BJ (cell line): ENCODE measurements at regions not wholly inside any gene's neighbourhood (a gene's known extent, or its start where the extent isn't known, plus 50 kb on each side); places are given as distances from the start of the nearest gene placed in this dataset.

Experiments used
- CTCF ChIA-PET: fragments of 350-600 bp; formaldehyde crosslinking; extraction: SDS; loops from one replicate; lab custom pipeline; 2021; ENCODE audit warnings: antibody characterized with exemption, inconsistent platforms; lab: Yijun Ruan, JAX
- POLR2A ChIA-PET: fragments of 300-600 bp; sonication (Branson Sonifier 250); formaldehyde crosslinking; extraction: SDS; loops from one replicate; lab custom pipeline; 2021; ENCODE audit warnings: antibody characterized with exemption; lab: Charles Lee
- DNase-seq: peaks from one replicate; pipeline ENCODE4 v3.0.0-alpha.2; 2011; ENCODE audit warnings: low read depth
- H3K27me3 ChIP-seq: 2 replicates; pipeline ENCODE4 v1.6.0; 2011; ENCODE audit warnings: low read length; ENCODE audit not compliant: control insufficient read depth, insufficient read depth
- H3K36me3 ChIP-seq: 2 replicates; pipeline ENCODE4 v1.5.1; 2011; ENCODE audit warnings: low read length; ENCODE audit not compliant: control insufficient read depth, insufficient read depth
- H3K4me3 ChIP-seq: 2 replicates; pipeline ENCODE4 v1.5.1; 2011; ENCODE audit warnings: low read depth, mild to moderate bottlenecking, control low read depth, low read length
- TF ChIP-seq, protein P1 (sequence below): IDR thresholded peaks from 2 replicates; pipeline ENCODE4 v1.5.1; 2011; ENCODE audit warnings: low read depth, mild to moderate bottlenecking, control low read depth, inconsistent platforms, low read length, moderate library complexity; ENCODE audit not compliant: insufficient read depth

DNA sequence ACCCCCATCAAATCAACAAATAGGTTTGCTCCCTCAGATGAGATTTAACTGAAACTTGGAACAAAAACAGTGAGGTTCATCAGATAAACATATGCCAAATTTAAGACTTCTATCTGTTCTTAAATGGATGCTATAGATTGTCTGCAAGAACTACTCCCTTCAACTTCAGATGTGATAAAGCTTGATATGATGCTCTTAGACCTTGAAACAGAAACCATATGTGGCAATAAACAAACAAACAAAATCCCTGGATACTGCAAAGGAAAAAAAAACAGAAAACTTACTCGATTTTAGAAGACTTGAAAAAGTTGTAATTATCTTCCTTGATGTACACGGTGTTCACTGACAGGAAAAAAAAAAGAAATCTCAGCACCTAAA lies 286.1 kb upstream of the USP25 start:
- POLR2A ChIA-PET: no interaction called here
- CTCF ChIA-PET: no interaction called here
- H3K4me3 ChIP-seq: no peak overlapping the region
- H3K27me3 ChIP-seq: no peaks in the 10 kb centered on the region
- DNase-seq: no peak
- TF ChIP-seq, protein P1, sequence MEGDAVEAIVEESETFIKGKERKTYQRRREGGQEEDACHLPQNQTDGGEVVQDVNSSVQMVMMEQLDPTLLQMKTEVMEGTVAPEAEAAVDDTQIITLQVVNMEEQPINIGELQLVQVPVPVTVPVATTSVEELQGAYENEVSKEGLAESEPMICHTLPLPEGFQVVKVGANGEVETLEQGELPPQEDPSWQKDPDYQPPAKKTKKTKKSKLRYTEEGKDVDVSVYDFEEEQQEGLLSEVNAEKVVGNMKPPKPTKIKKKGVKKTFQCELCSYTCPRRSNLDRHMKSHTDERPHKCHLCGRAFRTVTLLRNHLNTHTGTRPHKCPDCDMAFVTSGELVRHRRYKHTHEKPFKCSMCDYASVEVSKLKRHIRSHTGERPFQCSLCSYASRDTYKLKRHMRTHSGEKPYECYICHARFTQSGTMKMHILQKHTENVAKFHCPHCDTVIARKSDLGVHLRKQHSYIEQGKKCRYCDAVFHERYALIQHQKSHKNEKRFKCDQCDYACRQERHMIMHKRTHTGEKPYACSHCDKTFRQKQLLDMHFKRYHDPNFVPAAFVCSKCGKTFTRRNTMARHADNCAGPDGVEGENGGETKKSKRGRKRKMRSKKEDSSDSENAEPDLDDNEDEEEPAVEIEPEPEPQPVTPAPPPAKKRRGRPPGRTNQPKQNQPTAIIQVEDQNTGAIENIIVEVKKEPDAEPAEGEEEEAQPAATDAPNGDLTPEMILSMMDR: no peak
- no peaks in the 10 kb centered on the region for H3K36me3 ChIP-seq

DNA sequence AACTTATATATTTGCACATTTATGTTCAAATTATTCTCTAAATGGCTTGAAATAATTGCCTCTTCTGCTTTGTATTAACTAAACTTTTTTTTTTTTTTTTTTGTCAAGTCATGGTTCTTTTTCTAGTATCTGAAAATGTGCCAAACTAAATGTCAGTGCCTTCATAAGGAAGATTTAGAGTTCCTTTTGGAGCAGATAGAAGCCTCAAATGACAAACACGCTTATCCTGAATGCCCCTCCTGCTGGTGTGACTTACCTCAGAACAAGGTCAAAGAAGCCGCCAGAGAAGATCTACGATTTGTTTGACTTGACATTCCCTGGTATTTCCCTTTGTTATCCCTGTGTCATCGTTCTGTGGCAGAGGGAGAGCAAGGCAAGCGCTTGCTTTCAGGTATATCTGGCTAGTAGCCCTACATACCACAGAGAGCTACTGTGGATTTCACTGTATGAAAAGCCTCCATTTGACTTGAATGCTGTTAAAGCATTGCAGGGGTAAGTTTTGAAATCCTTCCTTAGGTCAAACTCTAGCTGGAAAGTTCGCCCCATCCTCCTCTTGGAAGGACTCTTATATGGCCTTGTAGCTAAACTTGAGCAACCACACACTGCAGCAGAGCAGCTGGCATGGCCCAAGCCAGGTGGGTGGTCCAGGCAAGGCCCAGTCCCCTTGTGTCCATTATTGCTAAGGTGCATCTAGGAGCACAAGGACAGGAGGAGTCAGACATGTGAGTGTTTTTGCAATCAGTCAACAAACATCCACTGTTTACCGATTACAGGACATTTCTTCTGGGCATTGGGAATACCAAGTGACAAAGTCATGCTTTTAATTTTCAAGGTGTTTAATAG lies 285.4 kb upstream of the USP25 start:
- ChIA-PET CTCF (interaction anchor here (0.6 kb wide), 1 partner anchor 563 kb away, joined by 3 read pairs; no protein-coding TSS in a partner anchor), POLR2A (no interaction called here)
- TF ChIP-seq, protein P1: no peak
- Histone ChIP-seq H3K36me3 (no peaks in the 10 kb centered on the region), H3K4me3 (no peak overlapping the region), H3K27me3 (no peaks in the 10 kb centered on the region)
- no peak for DNase-seq

DNA sequence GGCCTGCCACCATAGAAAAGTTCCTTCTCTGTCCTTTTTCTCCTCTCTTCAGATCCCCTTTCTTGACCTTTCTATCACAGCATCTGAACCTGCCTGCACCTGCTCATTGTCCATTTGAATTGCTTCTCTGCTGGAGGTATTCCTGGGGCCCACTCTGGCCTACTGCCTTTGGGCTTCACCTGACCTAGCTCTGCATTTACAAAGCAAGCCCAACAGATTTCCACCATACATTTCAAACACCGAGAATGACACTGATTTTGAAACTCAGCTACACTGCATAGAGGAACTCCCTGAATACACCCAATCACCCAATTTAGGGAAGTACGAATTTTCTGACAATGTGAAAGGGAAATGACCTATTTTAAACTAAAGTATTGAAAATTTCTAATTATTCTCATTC lies 284.5 kb upstream of the USP25 start:
- Histone ChIP-seq H3K36me3 (no peaks in the 10 kb centered on the region), H3K27me3 (no peaks in the 10 kb centered on the region), H3K4me3 (no peak overlapping the region)
- ChIA-PET CTCF (no interaction called here), POLR2A (no interaction called here)
- TF ChIP-seq, protein P1: no peak
- no peak for DNase-seq

DNA sequence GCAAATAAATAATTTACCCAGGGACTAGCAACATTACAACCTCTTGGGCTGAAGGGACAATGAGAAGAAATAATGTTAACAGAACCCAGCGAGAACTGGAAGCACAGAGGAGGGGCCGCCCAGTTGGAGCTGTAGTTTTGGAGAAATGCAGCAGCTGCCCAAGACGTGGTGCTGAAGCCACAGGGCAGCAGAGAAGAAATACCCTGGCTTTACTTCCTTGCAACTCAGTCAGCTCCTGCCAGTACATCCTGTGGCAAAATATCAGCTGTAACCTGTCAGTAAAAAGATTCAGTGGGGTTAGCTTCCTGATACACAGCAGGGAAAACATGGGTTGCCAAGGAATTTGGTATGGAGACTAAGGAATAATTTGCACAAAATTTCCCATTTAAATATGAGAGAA lies 283.6 kb upstream of the USP25 start:
- H3K36me3 ChIP-seq: no peaks in the 10 kb centered on the region
- CTCF ChIA-PET: no interaction called here
- POLR2A ChIA-PET: no interaction called here
- no peak for DNase-seq
- no peaks in the 10 kb centered on the region for H3K27me3 ChIP-seq
- no peak overlapping the region for H3K4me3 ChIP-seq
- TF ChIP-seq, protein P1: no peak

DNA sequence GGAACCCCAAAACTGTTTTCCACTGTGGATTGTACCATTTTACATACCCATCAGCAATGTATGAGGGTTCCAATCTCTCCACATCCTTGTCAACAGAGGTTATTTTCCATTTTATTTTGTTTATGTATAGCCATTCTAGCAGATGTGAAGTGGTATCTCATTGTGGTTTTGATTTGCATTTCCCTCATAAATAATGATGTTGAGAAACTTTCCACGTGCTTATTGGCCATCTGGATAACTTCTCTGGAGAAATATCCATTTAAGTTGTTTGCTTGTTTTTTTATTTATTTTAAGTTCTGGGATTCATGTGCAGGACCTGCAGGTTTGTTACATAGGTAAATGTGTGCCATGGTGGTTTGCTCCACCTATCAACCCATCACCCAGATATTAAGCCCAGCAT lies 280.2 kb upstream of the USP25 start:
- CTCF ChIA-PET: no interaction called here

More for the DNA sequence above, 280.2 kb upstream of the USP25 start:
- no peak overlapping the region for H3K4me3 ChIP-seq
- no peak for DNase-seq
- TF ChIP-seq, protein P1: no peak
- POLR2A ChIA-PET: no interaction called here
- no peaks in the 10 kb centered on the region for H3K36me3 ChIP-seq
- H3K27me3 ChIP-seq: no peaks in the 10 kb centered on the region
